ENCODE measurements at regions not wholly inside any gene's neighbourhood (a gene's known extent, or its start where the extent isn't known, plus 50 kb on each side); places are given as distances from the start of the nearest gene placed in this dataset.
"Not testable (repeated sequence)": the region's sequence is repeated elsewhere in the genome, so short reads cannot be mapped to it uniquely, and the experiment has no call there.

DNA sequence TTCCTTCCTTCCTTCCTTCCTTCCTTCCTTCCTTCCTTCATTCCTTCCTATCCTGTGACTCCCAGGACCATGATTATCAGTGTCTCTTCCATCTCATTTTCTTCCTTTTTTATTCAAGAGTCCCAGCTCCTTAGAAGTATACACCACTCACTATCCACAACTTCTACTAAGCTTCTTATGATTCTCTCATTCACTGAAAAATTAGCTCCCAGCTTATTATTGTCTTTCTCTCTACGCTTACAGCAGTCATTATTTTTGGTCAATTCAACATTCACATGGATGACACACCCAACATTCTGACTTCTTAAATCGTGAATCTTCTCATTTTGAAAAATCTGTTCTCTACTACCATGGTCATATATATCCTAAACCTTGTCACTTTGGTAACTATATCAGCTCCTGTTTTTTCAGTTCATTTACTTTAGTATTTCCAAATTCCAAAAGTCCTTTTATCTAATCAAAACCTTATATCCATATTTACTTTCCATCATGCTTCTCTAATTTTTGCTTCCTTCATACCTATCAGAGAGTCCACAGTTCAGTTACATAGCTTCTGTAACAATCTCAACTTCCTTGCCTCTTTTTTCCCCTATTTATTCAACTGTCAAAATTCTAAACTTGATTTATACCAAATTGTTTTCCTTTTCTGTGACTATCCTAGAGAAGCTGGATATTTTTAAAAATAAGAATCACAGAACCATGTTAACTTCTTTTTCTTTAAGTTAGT is 677.5 kb downstream of the RAPGEF2 start:
- no peak for DNase-seq

DNA sequence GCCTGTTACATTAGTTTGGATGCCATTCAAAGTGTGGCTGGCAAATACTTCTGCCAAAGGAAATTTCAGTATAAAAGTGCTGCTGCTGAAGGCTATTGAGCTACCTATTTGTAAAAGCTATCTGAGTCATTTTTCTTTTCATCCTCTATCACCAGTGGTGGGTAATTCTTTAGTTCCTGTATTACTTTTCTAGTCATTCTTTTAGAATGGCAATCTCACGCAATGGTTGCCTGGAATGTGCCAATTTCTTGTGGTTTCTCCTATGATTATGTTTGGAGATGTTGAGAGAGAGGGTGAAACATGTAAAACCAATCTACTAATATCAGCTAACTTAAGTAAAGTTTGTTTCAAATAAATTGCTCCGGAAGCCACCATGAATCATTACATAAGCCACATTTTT is 685.0 kb downstream of the RAPGEF2 start:
- DNase-seq, result no peak

DNA sequence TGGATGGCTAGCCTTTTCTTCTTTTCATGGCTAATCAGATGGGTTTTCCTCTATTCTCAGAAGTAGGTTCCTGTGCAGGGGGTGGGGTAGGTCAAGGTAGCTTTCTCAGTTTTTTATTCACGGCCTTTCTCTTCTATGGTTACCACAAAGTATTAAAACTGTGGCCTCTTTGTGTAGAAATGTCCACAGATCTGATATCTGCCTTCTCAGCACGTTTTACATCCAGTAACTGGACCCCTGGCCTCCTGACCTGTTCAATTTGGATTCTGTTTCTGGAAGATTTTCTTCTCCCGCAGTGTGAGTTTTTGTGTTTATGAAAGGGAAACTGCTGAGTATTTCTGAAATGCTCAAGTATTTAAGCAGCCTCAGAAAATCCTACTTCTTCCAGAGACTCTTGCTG is 688.5 kb downstream of the RAPGEF2 start:
- no peak for DNase-seq

DNA sequence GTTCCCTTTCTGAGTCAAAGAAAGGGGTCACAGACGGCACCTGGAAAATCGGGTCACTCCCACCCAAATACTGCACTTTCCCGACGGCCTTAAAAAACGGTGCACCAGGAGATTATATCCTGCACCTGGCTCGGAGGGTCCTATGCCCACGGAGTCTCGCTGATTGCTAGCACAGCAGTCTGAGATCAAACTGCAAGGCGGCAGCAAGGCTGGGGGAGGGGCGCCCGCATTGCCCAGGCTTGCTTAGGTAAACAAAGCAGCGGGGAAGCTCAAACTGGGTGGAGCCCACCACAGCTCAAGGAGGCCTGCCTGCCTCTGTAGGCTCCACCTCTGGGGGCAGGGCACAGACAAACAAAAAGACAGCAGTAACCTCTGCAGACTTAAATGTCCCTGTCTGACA is 701.7 kb downstream of the RAPGEF2 start:
- DNase-seq, result not testable (repeated sequence)

DNA sequence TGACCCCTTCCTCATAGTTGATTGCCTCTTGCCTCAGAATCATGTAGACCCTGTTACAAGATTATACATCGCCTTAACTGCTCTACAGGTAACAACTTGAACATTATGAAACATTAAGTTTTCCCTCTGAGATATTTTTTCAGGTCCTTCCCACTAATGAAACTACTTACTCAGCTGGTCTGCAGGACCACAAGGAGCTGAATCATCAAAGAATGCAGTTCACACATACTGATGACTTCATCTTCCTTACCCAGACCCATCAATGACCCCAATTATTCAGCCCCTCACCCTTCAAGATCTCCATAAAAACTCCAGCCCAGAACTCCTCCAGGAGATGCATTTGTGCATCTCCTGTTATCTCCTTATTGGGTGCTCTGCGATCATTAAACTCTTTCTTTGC is 720.9 kb downstream of the RAPGEF2 start:
- no peak for DNase-seq

DNA sequence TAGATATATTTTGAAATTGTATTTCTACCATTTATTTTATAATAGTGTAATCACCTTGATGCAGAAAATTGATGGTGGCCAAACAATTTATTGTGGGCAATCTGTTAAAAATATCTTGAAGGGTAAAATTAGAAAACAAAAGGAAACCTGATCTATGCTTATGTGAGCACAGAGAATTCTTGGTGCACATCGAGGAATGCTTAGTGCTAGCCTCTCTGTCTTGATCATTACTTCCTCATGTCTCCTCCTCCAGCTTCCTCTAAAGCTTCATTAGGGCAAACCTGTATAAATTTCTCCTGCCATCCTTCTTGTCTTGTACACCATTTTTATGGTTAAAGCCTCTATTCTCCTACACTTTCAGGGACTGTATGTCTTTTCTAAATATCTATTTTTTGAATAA is 725.8 kb downstream of the RAPGEF2 start:
- no peak for DNase-seq

DNA sequence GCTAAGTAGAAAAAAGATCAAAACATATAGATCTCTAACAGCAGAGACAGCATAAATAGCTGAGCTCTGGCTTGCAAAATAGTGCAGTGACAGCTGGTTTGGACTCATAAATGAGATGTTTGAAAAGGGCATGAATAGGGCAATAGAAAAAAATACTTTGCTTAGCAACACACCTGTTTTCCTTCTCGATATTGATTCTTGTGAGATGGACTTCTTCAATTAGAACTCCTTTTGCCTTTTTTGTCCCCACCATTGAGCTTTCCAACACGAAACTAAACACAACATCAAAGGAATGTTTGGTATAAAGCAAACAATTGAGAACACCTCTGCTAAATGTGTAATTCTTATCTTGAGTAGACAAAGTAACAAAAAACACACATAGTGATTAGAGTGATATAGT is 726.3 kb downstream of the RAPGEF2 start:
- DNase-seq, result no peak

DNA sequence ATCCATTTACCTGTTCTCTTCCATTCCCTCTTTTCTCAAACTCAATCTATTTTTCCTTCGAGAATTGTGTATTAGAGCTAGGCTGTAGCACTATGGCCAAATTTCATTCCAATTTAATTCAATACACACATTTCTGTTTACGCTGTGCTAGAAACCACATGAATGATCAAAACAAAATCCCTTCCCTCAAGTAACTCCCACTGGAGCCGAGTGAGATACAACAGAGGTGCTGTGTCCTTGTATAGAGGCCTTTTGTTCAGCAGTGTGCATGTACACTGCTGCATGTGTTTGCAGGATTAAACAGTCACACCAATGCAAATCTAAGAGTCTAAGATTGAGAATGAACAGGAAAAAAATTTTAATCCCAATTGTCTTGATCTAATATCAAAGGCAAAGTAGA is 734.2 kb downstream of the RAPGEF2 start:
- peak in 2 of 58 donors; percentile 0 for DNase-seq

DNA sequence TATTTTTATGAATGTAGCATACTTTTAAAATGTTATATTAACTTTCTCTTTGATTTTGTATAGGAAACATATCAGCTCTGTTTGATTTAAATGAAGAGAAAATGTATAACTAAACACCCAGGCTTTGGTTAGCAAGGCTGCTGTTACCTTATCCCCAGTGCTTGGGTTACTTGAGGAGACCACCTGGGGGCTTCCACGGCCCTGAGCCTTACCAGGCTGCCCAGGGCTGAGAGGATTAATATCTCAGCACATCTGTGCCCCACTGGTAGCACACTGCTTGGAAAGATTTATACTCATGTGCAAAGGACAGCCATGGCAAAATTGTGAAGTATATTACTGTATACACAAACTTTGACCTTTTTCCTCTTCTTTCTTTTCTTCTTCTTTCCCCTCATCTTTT is 752.9 kb downstream of the RAPGEF2 start:
- no peak for DNase-seq

DNA sequence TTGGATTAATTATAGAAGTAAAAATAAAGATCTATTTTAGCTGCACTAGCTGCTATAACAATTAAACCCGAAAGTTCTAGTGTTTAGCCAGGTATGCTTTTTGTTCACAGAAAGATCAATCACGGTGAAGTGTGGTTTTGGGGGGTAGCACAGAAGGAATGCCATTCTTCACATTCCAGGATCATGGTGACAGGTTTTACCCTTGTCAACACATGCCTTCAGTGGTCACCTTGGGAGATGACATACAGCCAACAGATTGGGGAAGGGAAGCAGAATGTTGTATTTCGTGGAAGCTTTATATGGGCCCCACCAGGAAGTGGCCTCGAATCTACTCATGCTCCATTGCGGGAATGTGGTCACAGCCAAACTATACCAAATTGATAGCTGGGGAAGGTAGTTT is 753.6 kb downstream of the RAPGEF2 start:
- DNase-seq, result no peak

DNA sequence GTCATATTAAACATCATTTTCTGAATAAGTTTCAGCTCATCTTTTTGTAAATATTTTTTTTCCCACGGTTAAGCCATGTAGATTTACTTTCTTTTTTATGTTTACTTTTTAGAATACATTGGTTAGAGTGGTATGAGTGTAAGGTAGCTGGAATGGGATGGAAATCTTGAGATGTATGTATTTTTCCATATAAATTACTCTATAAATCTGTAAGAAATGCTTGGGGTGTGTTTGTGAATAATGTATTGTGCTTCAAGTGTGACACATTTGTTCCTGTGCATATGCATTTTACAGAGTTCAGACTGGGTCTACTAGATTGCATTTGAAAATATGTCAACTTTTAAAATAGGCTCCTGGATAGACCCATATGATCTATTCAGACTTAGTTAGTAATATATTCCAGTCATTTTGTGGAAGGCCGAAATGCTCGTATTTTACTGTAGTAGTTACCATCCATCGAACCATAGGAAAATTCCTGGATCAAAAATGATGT is 756.8 kb downstream of the RAPGEF2 start:
- DNase-seq, result no peak

DNA sequence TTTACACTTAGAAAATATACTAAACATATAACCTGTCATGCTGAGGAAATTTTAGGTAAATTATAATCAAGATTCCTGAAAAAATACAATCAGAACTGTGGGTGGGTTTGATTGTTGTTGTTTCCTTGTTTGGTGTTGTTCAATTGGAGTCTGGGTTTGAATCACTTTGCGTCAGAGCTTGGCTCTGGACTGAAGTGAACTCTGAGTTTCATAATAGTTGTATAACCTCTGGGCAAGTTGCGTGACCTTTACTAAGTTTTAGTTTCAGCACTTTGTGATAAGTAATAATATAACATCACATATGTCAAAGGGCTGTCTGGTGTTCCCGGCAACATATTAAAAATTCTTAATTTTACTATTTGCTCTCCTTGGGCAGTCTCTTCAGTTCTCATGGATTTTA is 758.1 kb downstream of the RAPGEF2 start:
- no peak for DNase-seq

DNA sequence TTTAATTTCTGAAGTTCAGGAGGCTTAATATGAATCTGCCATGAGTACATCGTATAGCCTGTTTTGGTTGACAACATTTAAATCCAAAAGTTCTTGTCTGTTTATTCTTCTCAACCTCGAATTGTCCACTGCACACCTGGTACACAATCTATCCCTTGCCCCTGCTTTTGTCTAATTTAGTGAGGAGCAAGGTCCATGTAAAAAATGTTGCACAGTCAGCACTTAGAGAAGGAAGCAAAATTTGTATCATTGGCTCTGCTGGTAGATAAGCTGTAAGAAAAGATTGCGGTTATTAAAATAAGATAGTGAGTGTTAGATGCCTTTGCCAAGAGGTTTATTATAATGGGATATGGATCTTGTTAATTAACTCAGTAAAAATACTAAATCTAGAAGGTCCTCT is 761.5 kb downstream of the RAPGEF2 start:
- DNase-seq, result no peak

DNA sequence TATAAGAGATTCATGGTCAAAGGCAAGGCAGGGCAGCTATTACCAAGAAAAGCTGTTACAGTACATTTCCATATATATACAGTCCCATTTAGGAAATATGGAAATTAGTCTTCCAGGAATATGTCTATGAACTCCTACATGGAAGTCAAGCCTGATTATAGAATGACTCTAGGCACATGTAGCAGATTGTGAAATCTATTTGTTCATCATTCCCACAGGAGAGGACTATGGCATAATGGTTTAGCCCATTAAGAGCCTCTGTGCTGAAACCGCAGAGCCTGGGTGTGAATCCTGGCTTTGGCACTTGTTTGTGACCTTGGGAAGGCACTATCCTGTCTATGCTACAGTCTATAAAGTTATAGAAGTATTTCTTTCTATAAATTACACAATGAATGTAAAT is 764.8 kb downstream of the RAPGEF2 start:
- DNase-seq, result no peak

DNA sequence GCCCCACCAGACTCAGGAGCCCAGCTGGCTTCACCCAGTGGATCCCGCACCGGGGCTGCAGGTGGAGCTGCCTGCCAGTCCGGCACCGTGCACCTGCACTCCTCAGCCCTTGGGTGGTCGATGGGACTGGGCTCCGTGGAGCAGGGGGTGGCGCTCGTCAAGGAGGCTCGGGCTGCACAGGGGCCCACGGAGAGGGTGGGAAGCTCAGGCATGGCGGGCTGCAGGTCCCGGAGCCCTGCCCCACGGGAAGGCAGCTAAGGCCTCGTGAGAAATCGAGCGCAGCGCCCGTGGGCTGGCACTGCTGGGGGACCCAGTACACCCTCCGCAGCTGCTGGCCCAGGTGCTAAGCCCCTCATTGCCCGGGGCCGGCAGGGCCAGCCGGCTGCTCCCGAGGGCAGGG is 766.1 kb downstream of the RAPGEF2 start:
- not testable (repeated sequence) for DNase-seq

DNA sequence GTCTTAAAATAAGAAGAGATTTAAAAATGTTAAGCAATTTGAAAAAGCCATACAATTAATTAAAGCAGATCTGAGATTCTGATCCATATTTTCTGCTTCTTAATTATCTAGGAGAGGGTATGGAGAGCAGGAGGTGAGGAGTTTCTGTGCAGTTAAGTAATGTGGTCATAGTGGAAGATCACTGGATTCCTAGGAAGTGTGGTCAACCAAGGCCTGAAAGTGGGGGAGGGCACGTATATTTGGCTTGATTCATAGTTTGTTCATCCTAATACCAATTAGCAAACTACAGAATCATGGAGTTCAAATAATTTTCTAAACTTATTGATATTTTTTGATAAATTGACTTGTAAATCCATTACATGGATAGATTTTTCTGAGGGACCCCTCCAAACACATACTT is 768.3 kb downstream of the RAPGEF2 start:
- DNase-seq, result no peak

DNA sequence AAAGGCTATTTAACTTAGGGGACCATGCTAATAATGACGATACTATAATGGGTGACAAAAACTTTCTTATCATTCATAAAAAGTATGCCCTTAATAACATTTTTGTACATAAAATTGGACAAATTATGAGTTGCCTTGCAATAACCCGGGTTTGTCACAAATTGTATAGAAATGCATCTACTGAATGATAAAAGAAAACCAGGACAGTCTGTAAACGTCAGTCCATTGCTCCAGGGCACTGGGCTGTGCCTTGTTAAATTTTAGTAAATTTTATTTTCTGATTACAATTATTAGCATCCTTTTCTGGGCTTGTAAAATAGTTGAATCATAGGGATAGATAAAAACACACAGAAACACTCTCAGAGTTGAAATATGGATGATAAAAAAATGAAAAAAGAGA is 778.3 kb downstream of the RAPGEF2 start:
- no peak for DNase-seq

DNA sequence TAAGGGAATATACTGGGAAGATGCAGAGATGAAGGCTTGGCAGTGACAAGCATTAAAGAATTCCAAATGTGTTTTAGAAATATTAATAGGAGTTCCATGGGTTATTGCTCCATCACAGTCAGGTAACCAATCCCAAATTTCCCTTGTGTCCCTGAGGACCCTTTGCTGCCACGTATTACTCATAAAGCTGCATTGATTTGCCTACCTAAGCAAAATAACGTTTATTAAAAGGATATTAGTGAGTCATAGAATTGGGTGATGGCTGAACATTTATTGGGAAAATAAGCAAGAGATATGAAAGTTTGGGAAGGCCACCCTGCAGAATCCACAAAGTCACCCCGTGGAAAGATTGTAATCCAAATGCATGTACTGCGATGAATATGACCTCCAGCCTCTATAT is 782.1 kb downstream of the RAPGEF2 start:
- DNase-seq, result no peak

DNA sequence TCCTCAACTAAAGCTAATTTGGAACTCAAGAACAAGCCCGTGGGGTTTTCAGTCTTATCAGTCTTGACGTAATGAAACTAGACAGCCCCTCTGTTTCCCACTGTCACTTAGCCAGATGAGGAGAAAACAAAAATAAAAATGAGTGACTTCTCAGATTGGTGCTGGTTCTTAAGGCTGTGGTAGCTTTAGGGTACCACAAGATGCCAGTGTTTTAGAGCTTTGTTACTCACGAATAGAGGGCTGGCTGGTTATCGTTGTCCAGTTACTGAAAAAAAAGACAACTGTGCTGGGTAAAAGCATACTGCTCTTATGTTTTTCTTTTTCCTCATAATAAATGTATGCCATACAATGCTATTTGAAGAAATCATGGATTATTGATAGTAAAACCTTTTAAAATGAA is 796.7 kb downstream of the RAPGEF2 start:
- no peak for DNase-seq

DNA sequence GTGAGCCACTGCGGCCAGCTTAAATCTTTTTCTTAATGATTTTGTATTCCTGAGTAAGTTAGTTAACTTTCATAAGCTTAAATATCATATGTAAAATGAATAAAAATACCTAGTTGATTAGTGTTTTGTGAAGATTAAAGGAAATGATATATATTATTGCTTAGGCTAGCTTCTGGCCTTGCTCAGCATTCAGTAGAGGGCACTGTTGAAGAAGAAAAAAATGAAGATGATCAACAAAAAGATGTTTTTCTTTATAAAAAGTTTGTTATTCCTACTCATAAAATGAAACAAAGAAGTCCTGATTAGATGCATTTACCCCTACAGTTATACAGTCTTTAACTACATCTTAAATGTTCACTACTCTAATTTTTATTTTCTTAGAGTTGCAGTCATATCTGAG is 797.7 kb downstream of the RAPGEF2 start:
- DNase-seq, result no peak

DNA sequence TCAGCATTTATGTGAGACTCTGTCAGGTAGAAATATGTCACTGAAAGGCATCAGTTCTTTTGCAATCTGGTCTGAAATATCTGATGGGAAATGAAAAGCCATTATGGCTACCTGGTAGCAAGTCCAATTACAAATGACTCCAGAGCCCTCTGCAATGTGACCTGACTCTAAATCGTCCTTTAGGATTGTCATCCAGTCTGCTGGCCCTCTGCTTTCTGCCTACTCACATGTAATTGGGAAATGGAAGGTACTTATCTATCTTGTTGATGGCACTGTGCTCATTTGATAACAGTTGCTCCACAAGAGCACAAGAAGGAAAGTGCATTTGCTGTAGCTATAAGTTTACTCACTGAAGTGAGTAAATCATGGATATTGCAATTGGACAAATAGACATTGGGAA is 799.8 kb downstream of the RAPGEF2 start:
- no peak for DNase-seq

DNA sequence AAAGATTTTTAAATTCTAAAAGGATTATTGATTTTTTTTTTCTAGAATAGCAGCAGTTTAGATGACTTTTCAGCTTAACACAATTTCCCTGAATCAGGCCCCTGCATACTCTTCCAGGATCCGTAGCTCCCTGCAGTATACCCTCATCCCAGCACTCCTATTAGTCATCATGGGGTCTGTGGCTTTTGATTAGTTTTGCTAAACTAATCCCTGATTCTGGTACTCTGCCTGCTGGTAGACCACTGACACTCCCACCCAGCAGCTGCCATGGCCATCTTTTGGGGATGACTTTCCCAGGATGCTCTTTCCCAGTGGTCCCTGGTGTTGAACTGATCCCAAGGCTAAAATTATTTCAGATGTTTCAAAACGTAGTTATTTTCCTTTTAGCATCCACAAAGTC is 802.0 kb downstream of the RAPGEF2 start:
- no peak for DNase-seq

DNA sequence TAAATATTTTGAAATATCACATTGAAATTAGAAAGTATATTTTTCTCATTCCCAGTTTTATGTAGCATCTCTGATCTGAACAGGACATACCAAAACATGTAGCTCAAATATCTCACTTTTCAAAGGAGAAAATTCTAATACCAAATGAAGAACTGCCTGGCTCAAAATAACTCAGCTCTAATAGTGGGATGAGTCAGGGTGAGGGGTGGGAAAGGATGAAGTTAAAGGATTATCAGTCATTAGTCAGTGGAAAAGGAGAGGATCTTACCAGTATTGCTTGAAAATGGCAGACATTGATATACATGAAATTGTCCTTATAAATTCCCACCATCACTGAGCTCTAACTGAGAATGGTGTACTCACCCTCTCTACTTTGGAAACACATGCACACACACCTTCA is 803.2 kb downstream of the RAPGEF2 start:
- no peak for DNase-seq

DNA sequence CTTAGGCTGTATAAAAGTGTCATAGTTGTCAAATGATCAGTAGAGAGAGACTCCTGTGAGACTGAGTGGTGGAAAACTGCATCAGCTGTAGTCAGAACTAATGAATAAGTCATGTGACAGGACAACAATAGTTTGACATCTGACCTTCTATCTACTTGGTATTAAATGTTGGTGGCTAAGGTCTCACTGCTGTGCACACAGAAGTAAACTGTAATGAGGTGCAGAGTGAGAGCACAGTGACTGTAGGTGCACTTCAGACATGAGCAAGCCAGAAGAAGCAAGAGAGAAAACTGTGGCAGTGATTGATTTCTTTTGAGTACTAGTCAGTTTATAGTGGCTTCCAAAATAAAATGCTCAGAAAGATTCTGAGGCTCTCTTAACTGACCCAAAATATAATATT is 803.6 kb downstream of the RAPGEF2 start:
- DNase-seq, result no peak

Measured in anterior cingulate cortex (tissue), 58 donors.